ENCODE measurements at regions not wholly inside any gene's neighbourhood (a gene's known extent, or its start where the extent isn't known, plus 50 kb on each side); places are given as distances from the start of the nearest gene placed in this dataset.

- TF ChIP-seq CTCF (IDR thresholded peaks at IDR 0.05; ENCODE audit: poor library complexity, severe bottlenecking) (no peak), REST (IDR thresholded peaks at IDR 0.05; ENCODE audit: borderline replicate concordance) (no peak), POLR2AphosphoS5 (IDR thresholded peaks at IDR 0.05) (no peak), EP300 (conservative IDR thresholded peaks at IDR 0.05; ENCODE audit: poor library complexity, severe bottlenecking) (no peak)
Observed at GRCh38 chr16:62597875-62598274, 561.6 kb upstream of the CDH8 start.
